ENCODE measurements at regions not wholly inside any gene's neighbourhood (a gene's known extent, or its start where the extent isn't known, plus 50 kb on each side); places are given as distances from the start of the nearest gene placed in this dataset.
"Not testable (repeated sequence)": the region's sequence is repeated elsewhere in the genome, so short reads cannot be mapped to it uniquely, and the experiment has no call there.

- FAIRE-seq: no peak
Measured at GRCh38 chr2:128585706-128586105, 267.0 kb upstream of the HS6ST1 start.

DNA sequence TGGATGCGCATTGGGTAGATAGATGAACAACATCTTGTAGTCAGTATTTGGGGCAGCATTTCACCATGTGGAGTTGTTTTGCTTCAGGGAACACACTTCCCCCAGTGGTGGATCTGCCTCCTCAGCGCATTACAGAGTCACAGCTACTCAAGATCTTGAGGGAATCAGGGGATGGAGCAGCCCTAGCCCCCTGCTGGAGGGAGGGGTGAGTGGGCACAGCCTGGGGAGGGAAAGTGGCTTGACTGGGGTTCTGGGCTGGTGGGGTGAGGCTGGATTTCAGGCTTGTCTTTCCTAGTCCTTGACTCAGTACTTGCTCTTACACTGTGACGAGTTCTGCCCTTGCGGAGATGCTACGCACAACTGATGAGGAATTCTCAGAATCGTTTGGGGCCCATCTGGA lies 271.0 kb upstream of the HS6ST1 start:
- FAIRE-seq: no peak

GRCh38 chr2:128590309-128591021 lies 271.8 kb upstream of the HS6ST1 start:
- FAIRE-seq: no peak

DNA sequence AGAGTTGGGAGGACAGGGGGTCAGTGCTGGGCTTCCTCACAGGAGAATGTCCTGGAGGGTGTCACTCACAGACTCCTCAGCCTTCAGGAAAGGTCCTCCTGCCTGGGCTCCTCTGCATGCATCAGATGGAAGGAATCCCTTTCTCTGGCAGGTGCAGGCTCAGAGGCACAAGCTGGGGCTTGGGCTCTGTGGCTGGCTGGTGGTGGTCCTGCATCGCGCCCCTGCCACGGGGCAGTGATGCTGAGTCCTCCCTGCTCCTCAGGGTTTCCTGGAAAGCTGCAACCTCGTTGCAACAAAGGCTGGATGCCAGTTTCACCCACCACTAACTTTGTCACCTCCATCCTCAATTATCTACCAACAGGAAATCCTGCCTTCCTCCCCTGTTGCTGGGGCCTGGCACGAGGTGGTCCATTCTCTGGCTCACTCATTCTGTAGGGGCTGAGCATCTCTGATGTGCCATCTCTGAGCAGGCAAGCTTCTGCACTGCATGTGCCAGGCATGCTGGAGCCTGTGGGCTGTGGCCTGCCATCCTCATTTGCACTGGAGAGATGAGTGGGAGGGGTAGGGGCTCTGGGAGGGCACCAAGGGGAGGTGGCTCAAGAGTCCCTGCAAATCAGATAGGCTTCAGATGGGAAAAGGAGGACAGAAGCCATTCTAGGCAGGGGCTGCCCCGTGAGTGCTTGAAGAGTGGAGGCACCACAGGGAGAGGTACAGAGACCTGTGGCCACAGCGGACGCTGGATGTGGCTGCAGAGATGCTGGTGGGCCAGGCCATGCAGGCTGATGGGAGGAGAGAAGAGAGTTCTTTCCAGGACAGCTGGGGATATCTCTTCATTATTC lies 272.6 kb upstream of the HS6ST1 start:
- no peak for FAIRE-seq

DNA sequence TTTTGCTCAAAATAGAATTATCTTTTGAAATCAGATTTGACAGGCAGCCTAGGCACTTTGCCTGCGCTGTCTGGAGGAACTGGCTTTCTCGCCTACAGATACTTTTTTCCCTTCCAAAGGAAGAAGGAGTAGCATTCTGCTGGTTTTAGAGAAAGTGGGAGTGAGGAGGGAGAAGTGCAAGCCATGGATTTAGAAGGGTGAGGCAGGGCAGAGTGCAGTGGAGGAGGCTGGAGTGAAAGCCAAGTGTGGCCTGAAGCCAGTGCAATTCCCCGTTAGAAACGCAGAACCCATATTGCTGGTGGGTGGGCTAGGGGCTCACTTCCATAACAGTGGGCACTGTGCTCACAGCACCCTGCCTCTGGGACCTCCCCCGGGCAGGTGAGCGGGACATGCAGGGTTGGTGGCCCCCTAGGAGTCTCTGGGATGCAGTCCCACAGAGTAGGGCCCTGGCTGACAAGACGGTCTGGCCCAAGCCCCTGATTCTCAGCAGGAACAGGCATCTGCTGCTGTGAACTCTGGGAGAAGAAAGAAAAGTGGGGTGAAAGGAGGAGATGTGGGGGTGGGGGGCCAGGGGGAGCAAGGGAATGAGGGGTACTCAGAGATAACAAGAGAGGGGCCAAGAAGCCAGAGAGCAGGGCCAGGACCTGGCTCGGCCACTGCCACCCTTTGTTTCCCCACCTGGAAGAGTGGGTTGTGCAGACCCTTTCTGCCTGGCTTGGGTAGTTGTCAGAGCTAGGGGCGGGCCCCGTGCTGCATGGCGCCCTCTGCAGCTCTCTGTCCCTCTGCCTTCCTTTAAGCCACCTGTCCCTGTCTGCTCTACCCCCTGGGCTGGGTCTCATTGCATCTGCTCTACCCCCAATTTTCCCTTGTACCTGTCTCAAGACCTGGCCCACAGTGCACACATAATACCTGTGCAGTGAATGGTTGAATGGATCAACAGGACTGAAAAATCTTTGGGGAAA lies 273.5 kb upstream of the HS6ST1 start:
- FAIRE-seq: no peak

- no peak for FAIRE-seq
Measured at GRCh38 chr2:128593518-128593878, 274.8 kb upstream of the HS6ST1 start.

GRCh38 chr2:128593879-128594650 lies 275.4 kb upstream of the HS6ST1 start:
- FAIRE-seq: no peak

DNA sequence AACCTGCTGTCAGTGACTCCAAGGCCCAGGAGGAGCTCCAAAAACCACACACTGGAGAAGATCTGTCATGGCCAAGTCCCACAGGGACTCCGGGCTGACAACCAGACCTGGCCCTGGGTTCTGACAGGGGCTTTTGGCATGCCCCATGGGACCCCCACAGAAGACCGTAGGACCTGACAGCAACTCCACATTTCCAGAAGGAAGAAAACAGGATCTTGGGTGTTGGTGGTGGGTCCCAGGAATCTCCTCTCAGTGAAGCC lies 275.9 kb upstream of the HS6ST1 start:
- no peak for FAIRE-seq

DNA sequence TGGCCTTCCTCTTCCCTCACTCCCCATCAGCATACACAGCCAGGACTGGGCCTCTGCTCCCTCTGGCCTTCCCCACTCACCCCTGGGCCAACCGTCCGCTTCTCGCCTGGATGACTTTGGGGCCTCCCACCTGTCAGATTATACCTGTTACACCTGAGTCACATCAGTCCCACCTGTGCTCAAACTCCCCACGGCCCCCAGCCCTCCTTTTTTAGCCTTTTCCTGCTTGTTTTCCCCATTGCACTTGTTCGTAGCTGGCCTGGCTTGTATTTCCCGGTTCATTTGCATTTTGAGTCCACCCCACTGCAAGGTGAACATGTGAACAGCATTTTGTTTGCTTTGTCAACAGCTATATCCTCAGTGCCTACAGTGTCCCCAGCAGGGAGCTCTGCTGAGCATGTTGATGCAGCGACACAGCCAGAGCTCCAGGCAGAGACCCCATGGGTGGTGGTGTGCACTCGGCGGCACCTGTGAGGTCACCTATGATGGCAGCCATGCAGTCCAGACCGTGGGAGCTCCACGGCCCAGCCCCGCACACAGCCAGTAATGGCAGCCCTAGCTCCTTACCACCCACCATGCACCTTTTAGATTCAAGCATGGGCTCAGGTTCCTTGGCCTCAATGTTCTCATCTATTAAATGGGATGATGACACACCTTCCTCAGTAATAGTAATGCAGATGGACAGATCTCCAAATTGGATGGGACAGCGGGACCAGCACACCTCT lies 276.4 kb upstream of the HS6ST1 start:
- no peak for FAIRE-seq

DNA sequence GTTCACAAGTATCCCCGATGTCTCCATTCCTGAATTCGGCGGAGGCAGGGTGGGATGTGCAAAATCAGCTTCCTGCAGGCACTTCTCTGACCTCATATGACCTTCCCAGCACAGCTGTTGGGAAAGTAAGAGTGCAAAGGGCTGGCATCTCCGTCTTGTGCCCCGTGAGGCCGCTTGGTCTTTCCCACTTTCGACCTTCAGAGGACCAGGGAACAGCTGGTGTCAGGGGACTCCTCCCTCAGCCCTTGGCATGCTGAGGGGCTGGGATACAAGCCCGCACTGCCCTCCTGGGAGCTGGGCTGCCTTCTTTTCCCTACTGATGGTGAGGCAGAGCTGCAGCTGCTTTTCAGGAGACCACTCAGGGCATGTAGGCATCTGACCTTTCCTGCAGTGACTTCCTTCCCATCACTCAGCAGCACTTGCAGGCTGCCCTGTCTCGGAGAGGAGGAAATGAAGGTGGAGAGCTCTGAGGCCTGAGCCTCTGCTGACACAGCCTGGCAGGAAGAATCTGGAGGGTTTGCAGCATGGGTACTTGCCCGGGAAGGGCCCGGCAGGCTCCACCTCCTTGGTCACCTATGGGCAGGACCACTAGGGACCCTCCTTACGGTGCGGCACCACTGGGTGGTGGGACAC lies 277.2 kb upstream of the HS6ST1 start:
- no peak for FAIRE-seq

DNA sequence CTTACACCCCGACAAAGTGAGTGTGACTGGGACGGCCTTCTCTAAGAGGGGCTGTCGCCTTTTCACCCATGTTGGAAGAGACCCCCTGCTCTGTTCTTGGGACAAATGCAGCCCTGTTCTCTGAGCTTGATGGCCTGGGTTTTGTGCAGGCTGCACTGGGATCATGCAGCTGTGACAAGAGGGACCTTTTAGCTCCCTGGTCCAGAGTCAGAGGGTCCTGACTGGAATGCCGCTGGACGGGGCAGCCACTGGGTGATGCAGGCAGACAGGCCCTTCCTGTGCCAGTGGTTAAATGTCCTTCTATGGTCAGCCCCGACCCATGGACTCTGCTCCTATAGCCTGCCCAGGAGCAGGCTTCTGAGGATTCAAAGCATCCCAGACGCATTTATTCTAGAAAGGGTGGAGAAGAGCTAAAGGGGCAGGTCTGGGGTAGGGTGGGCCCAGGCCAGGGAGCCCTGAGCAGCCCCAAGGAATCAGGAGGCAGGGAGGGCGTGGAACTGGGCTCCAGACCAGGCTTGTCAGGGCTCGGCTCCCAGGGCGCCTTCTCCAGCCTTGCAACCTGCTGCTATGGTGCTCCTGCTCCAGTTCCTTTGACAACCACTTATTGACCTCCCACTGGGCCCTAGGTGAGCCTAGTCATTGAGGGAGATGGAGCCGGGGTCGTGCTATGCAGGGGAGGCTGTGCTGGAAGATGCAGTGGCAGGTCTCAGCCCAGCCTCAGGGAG lies 277.9 kb upstream of the HS6ST1 start:
- no peak for FAIRE-seq

- FAIRE-seq: no peak
Measured at GRCh38 chr2:128597121-128597762, 278.6 kb upstream of the HS6ST1 start.

DNA sequence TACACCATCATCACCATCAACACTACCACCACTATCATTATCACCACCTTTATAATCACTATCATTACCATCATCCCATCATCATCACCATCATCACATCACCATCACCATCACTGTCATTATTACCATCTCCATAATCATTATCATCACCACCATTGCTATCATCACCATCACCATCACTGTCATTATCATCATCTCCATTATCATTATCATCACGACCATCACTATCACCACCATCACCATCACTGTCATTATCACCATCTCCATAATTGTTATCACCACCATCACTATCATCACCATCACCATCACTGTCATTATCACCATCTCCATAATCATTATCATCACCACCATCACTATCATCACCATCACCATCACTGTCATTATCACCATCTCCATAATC lies 279.6 kb upstream of the HS6ST1 start:
- not testable (repeated sequence) for FAIRE-seq

- FAIRE-seq: no peak
Measured at GRCh38 chr2:128598862-128599441, 280.3 kb upstream of the HS6ST1 start.

GRCh38 chr2:128599700-128600099 lies 281.0 kb upstream of the HS6ST1 start:
- FAIRE-seq: no peak

DNA sequence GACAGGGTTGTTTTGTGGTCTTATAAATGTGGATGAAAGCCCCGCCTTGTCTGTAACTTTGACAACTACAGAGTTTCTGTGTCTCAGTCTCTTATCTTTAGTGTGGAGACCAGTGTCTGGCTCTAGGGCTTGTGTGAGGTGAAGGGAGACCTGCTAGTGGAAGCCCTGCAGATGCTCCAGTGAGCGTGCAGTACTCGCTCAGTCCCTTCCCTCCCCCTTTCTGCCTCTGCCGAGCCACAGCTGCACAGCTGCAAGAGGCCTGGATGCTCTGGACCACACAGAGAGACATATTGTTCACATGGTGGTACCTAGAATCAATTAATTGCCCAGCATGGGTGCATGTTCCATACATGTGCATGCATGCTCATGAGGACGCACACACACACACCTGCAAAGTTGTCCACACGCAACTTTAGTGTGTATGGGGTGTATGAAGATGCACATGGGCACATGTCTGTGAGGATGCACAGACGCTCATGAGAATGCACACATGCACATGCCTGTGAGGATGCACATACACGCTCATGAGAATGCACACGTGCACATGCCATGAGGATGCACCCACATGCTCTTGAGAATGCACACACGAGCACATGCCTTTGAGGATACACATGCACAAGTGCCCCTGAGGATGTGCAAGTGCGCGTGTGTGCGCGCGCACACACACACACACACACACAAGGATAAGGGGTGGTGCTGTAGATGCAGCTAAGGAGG lies 282.1 kb upstream of the HS6ST1 start:
- FAIRE-seq: no peak

GRCh38 chr2:128601298-128602037 lies 282.8 kb upstream of the HS6ST1 start:
- FAIRE-seq: no peak

- FAIRE-seq: no peak
Measured at GRCh38 chr2:128602038-128602698, 283.5 kb upstream of the HS6ST1 start.
